HG03025 (cell line): ENCODE measurements at regions not wholly inside any gene's neighbourhood (a gene's known extent, or its start where the extent isn't known, plus 50 kb on each side); places are given as distances from the start of the nearest gene placed in this dataset.
"Not testable (repeated sequence)": the region's sequence is repeated elsewhere in the genome, so short reads cannot be mapped to it uniquely, and the experiment has no call there.

ENCODE experiments used
- ATAC-seq: cut with Tn5 transposase; IDR thresholded peaks from one replicate; pipeline ENCODE4 v1.9.1; 2021; ENCODE audit warnings: mild to moderate bottlenecking, moderate library complexity; ENCODE audit not compliant: unreplicated experiment, low FRiP score

GRCh38 chr7:96921231-96921630 lies 84.1 kb upstream of the DLX6 start:
- ATAC-seq, result no peak

GRCh38 chr7:96921771-96922170 lies 83.6 kb upstream of the DLX6 start:
- no peak for ATAC-seq

GRCh38 chr7:96923345-96923744 lies 82.0 kb upstream of the DLX6 start:
- ATAC-seq, result not testable (repeated sequence)

- ATAC-seq, result no peak
Measured at GRCh38 chr7:96927131-96927530, 78.2 kb upstream of the DLX6 start.

- no peak for ATAC-seq
Measured at GRCh38 chr7:96928965-96929364, 76.4 kb upstream of the DLX6 start.

- no peak for ATAC-seq
Measured at GRCh38 chr7:96931891-96932290, 73.5 kb upstream of the DLX6 start.

- ATAC-seq, result no peak
Measured at GRCh38 chr7:96933067-96933645, 72.2 kb upstream of the DLX6 start.

- ATAC-seq, result no peak
Measured at GRCh38 chr7:96936621-96937020, 68.7 kb upstream of the DLX6 start.

GRCh38 chr7:96942112-96942511 lies 63.2 kb upstream of the DLX6 start:
- no peak for ATAC-seq

- ATAC-seq, result no peak
Measured at GRCh38 chr7:96949766-96950165, 55.6 kb upstream of the DLX6 start.

- ATAC-seq, result no peak
Measured at GRCh38 chr7:96952974-96953391, 52.4 kb upstream of the DLX6 start.

- no peak for ATAC-seq
Measured at GRCh38 chr7:96953676-96954513, 51.5 kb upstream of the DLX6 start.
